B cell (primary cell): ENCODE measurements at regions not wholly inside any gene's neighbourhood (a gene's known extent, or its start where the extent isn't known, plus 50 kb on each side); places are given as distances from the start of the nearest gene placed in this dataset.

ENCODE experiments used
- CTCF ChIP-seq: fragments of 200-600 bp; IDR thresholded peaks from one replicate; pipeline ENCODE4 v1.8.0; 2022; ENCODE audit warnings: antibody characterized with exemption, mild to moderate bottlenecking
- EZH2 ChIP-seq: IDR thresholded peaks from 2 replicates; pipeline ENCODE4 v1.6.1; 2012; ENCODE audit warnings: borderline replicate concordance, low read depth, mild to moderate bottlenecking, moderate library complexity, low read length; ENCODE audit not compliant: insufficient read depth, poor library complexity, severe bottlenecking

GRCh38 chr10:23966504-23967051 is 242.4 kb upstream of the KIAA1217 start:
- TF ChIP-seq CTCF, result no peak
- TF ChIP-seq EZH2, result no peak
